SJCRH30 (cell line): ENCODE measurements at regions not wholly inside any gene's neighbourhood (a gene's known extent, or its start where the extent isn't known, plus 50 kb on each side); places are given as distances from the start of the nearest gene placed in this dataset.

Experiments
- DNase-seq, 2 experiments: peaks; one replicate each; pipeline ENCODE4 v3.0.0-alpha.2; 2015 to 2020
- H3K27ac ChIP-seq: fragments of 250-450 bp; sonication (Bioruptor Pico); 2 replicates; pipeline ENCODE4 v1.5.1; 2020; ENCODE audit warnings: mild to moderate bottlenecking, moderate library complexity
- H3K27me3 ChIP-seq: fragments of 250-450 bp; sonication (Bioruptor Pico); 2 replicates; pipeline ENCODE4 v1.5.1; 2020; ENCODE audit warnings: mild to moderate bottlenecking, moderate library complexity
- H3K36me3 ChIP-seq: fragments of 250-450 bp; sonication (Bioruptor Pico); 2 replicates; pipeline ENCODE4 v1.5.1; 2020; ENCODE audit warnings: mild to moderate bottlenecking, moderate library complexity
- H3K4me1 ChIP-seq: fragments of 250-450 bp; sonication (Bioruptor Pico); 2 replicates; pipeline ENCODE4 v1.5.1; 2020; ENCODE audit warnings: mild to moderate bottlenecking, moderate library complexity
- H3K4me3 ChIP-seq: fragments of 250-450 bp; sonication (Bioruptor Pico); 2 replicates; pipeline ENCODE4 v1.5.1; 2020; ENCODE audit warnings: mild to moderate bottlenecking, moderate library complexity
- H3K9me3 ChIP-seq: fragments of 250-450 bp; sonication (Bioruptor Pico); replicated peaks from 2 replicates; pipeline ENCODE4 v1.5.1; 2020; ENCODE audit warnings: mild to moderate bottlenecking, moderate library complexity

DNA sequence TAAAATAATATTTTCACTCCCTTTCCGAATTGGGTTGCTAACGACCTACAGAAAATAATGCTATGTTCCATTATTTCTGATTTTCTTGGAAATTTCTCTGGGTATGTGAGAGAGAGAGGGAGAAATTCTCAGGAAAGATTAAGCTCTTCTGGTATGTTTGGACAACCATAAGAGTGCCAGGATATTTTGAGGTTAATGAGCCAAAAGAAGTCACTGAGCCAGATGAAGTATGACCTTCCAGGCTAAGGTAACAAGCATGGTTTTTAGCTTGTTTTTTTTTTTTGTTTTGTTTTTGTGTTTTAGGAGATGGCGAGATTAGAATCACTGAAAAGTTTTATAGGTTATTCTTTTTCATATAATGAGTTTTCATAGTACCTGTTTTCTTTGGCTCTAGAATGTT is 171.0 kb upstream of the FOXP2 start:
- Histone ChIP-seq H3K4me1 (no peaks in the 10 kb centered on the region; the same call in 1 of the 2 replicates), H3K4me3 (no peak overlapping the region), H3K27me3 (no peaks in the 10 kb centered on the region), H3K27ac (no peak overlapping the region), H3K36me3 (no peaks in the 10 kb centered on the region), H3K9me3 (peaks cover 3% of the 10 kb centered on the region; the same call in 1 of the 2 replicates)
- no peak for DNase-seq

DNA sequence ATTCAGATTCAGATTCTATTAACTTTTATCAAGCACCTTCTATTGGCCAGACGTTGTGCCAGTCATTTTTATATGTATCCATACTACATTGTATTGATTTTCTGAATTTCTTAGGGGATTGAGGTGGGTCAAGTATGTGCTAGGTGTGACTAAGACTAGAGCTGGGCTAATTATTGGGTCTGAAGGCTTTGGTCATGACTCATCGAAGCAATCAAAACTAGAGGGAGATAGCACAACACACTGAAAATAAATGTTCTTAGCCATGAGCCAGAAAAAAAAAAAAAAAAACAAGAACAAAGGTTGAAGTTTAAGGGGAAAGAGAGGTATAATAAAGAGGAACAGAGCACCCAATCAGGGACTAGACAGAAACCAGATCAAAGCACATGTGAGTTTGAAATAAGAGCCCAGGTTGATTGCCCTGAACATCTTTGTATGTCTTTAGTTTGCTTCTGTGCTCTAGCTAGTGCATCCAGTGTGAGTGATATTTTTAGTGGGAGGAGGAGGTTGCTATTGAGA is 171.6 kb upstream of the FOXP2 start:
- Histone ChIP-seq H3K27me3 (no peaks in the 10 kb centered on the region), H3K27ac (no peak overlapping the region), H3K36me3 (no peaks in the 10 kb centered on the region), H3K9me3 (peaks cover 3% of the 10 kb centered on the region; the same call in 1 of the 2 replicates), H3K4me3 (no peak overlapping the region), H3K4me1 (no peaks in the 10 kb centered on the region; the same call in 1 of the 2 replicates)
- no peak for DNase-seq

DNA sequence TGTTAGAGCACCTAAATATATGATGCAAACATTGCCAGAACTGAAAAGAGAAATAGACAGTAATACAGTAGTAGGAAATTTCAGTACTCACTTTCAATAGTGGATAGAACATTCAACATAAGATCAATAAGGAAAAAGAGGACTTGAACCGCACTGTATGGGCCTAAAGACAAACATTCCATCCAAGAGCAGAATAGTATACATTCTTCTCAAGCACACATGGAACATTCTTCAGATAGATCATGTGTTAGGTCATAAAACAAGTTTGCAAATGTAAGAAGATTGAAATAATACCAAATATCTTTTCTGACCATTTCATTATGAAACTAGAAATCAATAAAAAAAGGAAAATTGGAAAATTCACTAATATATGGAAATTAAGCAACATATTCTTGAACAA is 185.4 kb upstream of the FOXP2 start:
- Histone ChIP-seq H3K4me1 (no peaks in the 10 kb centered on the region; the same call in 1 of the 2 replicates), H3K9me3 (no peaks in the 10 kb centered on the region), H3K27ac (no peak overlapping the region), H3K4me3 (no peak overlapping the region), H3K27me3 (no peaks in the 10 kb centered on the region), H3K36me3 (0 out of 2 replicates have a peak, but pooled peaks cover 5% of the 10 kb centered on the region)
- DNase-seq = no peak

DNA sequence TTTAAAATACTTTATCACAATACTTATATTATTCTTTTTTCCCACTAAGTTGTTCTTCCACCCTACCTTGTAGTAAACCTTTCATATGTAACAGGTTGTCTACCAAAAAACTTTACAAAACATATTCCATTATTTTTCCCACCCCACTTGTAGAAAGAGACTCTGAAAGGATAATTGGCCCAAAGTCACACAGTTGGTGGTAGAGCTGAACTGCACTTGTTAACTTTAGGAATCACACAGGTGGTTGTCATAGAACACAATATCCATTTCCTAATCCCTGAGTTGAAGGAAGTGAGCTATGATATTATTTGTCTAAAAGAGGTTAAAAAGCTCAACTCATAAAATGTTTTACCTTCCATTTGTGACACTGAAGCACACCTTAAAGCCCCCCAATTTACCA is 188.8 kb upstream of the FOXP2 start:
- no peak for DNase-seq
- Histone ChIP-seq H3K4me1 (no peaks in the 10 kb centered on the region; the same call in 1 of the 2 replicates), H3K9me3 (no peaks in the 10 kb centered on the region)

DNA sequence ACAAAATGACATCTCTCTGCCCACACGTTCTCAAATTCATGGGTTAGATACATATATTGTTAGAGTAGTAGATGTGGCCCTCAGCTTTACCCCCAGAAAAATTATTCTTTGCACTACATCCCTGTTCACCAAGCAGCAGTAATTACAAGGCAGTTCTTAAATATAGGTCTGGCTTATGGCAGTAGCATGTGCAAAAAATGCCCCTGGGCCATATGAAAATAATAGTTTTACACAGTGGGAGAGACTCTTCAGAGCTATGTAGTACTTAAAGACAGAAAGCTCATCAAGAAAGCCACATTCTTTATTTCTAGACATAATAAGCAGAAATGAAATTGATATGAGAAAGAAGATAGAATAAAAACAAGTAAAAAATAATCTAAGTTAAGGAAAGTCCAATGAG is 196.3 kb upstream of the FOXP2 start:
- no peak for DNase-seq
- peaks cover 4% of the 10 kb centered on the region for H3K36me3 ChIP-seq
- no peak overlapping the region for H3K27ac ChIP-seq
- no peaks in the 10 kb centered on the region for H3K27me3 ChIP-seq
- H3K4me1 ChIP-seq = 0 out of 2 replicates have a peak, but pooled peaks cover 2% of the 10 kb centered on the region
- no peaks in the 10 kb centered on the region for H3K9me3 ChIP-seq
- H3K4me3 ChIP-seq = no peak overlapping the region

More for the DNA sequence above, 188.8 kb upstream of the FOXP2 start:
- peaks cover 8% of the 10 kb centered on the region for H3K36me3 ChIP-seq
- no peak overlapping the region for H3K27ac ChIP-seq
- H3K4me3 ChIP-seq = no peak overlapping the region
- H3K27me3 ChIP-seq = no peaks in the 10 kb centered on the region

DNA sequence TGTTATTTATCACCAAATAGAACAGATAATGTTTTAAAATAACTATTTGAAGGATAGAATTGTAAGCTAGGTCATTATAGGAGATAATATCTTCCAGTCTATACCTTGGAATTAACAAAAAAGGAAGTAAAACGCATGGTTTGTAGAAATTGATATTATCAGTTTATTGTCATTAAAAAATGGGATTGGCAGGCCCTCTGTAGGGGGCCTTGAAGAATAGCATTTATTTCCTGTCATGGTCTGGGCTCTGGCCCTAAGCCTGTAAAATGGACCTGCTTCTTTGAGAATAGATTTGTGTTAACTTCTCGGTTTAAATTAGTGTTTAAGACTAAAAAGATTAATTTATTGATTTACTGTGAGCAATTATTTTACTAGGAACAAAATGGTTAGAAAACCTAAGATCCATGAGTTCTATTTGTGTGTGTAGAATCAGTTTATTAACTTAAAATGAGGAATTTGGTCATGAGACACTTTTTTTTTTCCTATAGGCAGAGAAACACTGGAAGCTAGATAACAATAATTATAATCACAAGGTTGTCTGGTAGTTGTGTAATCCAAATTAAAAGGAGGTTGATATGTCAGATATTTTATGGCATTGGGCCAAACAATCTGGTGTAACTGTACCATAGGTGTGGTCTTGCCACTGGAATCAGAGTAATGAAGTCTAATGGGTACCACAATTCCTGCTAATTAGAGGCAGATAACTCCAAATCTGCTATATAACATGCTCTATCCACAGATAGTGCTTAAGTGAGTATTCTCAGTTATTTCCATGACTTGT is 197.4 kb upstream of the FOXP2 start:
- peak in 1 of 2 experiments; percentile 31 for DNase-seq
- 0 out of 2 replicates have a peak, but pooled peaks cover 2% of the 10 kb centered on the region for H3K4me1 ChIP-seq
- no peaks in the 10 kb centered on the region for H3K27me3 ChIP-seq
- H3K9me3 ChIP-seq = no peaks in the 10 kb centered on the region
- H3K36me3 ChIP-seq = no peaks in the 10 kb centered on the region
- no peak overlapping the region for H3K4me3 ChIP-seq
- H3K27ac ChIP-seq = no peak overlapping the region

DNA sequence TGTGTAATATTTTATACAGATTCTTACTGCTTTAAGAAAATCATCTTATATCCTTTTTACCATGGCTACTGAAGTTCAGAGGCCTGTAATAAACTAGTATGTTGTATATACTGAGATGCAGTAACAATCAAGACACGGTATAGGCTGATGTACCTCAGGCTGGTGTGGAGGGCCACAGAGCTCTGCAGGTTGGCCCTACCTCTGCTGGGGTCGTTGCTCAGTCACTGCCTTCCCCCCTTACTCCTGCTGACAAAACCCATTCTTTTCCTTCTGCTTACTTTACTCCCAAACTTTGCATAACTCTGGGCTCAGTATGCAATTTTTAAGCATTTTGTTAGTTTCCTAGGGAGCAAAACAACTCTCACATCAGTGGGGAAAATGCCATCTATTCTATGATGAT is 200.1 kb upstream of the FOXP2 start:
- no peak for DNase-seq
- Histone ChIP-seq H3K36me3 (no peaks in the 10 kb centered on the region), H3K9me3 (0 out of 2 replicates have a peak, but pooled peaks cover 4% of the 10 kb centered on the region), H3K27ac (no peak overlapping the region), H3K4me3 (no peak overlapping the region), H3K4me1 (0 out of 2 replicates have a peak, but pooled peaks cover 2% of the 10 kb centered on the region), H3K27me3 (no peaks in the 10 kb centered on the region)

DNA sequence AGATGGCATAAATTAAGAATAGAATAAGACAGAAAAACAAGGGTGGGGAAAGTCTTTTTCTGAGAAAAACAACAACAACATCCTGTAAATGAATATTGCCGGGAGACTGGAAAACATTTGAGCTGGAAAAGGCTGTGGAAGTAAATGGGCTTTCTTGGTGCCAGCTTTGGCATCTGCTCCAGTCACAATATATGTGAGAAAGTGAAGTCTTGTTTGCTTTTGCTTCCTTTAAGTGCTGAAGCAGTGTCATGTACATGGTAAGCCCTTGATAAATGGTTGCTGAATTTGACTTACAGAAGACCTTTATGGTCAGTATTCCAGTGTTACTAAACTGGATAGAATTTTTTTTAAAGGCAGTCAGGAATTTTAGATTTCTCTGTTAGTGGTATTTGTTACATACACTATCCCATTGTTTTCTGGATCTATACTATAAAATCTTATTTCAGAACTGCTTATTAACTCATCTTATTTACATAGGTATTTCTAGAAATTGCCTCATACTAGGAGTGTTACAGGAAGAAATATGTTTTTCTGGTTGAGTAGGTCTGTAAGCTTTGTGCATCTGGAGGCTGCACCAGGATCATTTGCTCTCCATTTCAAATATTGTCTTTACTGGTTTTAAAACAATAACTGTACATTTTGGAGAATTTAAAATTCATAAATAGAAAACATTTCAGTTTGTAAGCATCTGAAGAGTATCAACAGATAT is 201.7 kb upstream of the FOXP2 start:
- H3K27me3 ChIP-seq = no peaks in the 10 kb centered on the region
- 0 out of 2 replicates have a peak, but pooled peaks cover 3% of the 10 kb centered on the region for H3K36me3 ChIP-seq
- no peak overlapping the region for H3K27ac ChIP-seq
- DNase-seq = no peak
- peaks cover 4% of the 10 kb centered on the region; the same call in 1 of the 2 replicates for H3K9me3 ChIP-seq
- H3K4me3 ChIP-seq = no peak overlapping the region
- no peaks in the 10 kb centered on the region for H3K4me1 ChIP-seq

DNA sequence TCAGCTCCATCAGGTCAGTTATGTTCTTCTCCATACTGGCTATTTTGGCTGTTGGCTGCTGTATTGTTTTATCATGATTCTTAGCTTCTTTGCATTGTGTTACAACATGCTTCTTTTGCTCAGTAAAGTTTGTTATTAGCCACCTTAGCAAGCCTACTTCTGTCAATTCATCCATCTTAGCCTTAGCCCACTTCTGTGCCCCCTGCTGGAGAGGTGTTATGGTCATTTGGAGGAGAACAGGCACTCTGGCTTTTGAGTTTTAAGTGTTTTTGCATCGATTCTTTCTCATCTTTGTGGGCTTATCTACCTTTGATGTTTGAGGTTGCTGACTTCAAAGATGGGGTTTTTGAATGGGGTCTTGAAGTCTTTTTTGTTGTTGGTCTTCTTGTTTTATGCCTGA is 204.6 kb upstream of the FOXP2 start:
- 0 out of 2 replicates have a peak, but pooled peaks cover 3% of the 10 kb centered on the region for H3K36me3 ChIP-seq
- H3K27me3 ChIP-seq = no peaks in the 10 kb centered on the region
- no peak overlapping the region for H3K4me3 ChIP-seq
- no peaks in the 10 kb centered on the region for H3K4me1 ChIP-seq
- H3K27ac ChIP-seq = no peak overlapping the region
- H3K9me3 ChIP-seq = peaks cover 4% of the 10 kb centered on the region; the same call in 1 of the 2 replicates
- DNase-seq = no peak

DNA sequence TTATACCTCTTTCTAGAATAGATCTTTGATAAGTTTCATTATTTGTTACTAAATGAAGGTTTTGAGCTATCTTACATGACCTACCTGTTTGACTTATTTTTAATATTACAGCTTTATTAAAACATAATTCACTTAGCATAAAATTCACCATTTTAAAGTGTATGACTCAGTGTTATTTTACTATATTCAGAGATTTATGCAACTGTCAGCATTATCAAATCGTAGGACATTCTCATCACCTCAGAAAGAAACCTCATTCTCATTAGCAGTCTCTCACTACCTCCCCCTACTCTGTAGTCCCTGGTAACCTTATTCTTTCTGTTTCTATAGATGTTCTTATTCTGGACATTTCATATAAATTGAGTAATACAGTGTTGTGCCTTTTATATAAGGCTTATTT is 207.9 kb upstream of the FOXP2 start:
- H3K4me3 ChIP-seq = no peak overlapping the region
- no peak for DNase-seq
- H3K27ac ChIP-seq = no peak overlapping the region
- peaks cover 4% of the 10 kb centered on the region; the same call in 1 of the 2 replicates for H3K9me3 ChIP-seq
- H3K4me1 ChIP-seq = no peaks in the 10 kb centered on the region
- H3K27me3 ChIP-seq = no peaks in the 10 kb centered on the region
- H3K36me3 ChIP-seq = peaks cover 3% of the 10 kb centered on the region; the same call in 1 of the 2 replicates

DNA sequence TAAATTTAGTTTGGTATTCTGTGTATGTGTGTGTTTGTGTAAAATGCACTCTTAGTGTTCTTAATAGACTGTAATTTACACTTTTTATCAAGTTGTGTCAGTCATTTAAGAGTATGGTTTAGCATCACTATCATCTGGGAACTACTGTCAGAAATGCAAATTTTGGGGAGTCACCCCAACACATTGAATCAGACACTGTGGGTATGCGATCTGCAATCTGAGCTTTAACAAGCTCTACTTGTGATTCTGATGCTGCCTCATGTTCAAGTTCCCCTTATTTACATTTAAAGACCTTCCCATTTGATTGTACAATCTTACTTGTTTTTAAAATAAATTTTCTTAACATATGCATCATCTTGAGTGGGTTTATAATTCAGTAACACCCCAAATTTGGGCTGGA is 218.1 kb upstream of the FOXP2 start:
- Histone ChIP-seq H3K27ac (no peak overlapping the region), H3K4me1 (no peaks in the 10 kb centered on the region), H3K9me3 (no peaks in the 10 kb centered on the region), H3K27me3 (no peaks in the 10 kb centered on the region), H3K36me3 (no peaks in the 10 kb centered on the region), H3K4me3 (no peak overlapping the region)
- no peak for DNase-seq

DNA sequence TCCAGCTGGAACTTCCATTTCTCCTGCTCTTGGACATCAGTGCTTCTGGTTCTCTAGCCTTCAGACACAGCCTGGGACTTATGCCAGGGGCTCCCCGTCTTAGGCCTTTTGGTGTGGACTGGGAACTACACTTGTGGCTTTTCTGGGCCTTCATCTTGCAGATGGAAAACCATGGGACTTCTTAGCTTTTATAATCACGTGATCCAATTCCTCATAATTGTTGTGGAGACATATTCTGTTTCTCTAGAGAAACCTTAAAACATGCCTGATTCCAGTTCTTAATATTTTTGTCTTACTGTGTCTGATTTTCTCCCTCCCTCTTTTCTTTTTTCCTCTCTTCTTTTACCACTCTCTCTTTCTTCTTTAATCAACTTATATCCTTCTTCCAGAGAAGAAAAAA is 224.2 kb upstream of the FOXP2 start:
- Histone ChIP-seq H3K27me3 (no peaks in the 10 kb centered on the region), H3K27ac (no peak overlapping the region), H3K36me3 (peaks cover 5% of the 10 kb centered on the region), H3K4me1 (no peaks in the 10 kb centered on the region; the same call in 1 of the 2 replicates), H3K9me3 (no peaks in the 10 kb centered on the region), H3K4me3 (no peak overlapping the region)
- no peak for DNase-seq

DNA sequence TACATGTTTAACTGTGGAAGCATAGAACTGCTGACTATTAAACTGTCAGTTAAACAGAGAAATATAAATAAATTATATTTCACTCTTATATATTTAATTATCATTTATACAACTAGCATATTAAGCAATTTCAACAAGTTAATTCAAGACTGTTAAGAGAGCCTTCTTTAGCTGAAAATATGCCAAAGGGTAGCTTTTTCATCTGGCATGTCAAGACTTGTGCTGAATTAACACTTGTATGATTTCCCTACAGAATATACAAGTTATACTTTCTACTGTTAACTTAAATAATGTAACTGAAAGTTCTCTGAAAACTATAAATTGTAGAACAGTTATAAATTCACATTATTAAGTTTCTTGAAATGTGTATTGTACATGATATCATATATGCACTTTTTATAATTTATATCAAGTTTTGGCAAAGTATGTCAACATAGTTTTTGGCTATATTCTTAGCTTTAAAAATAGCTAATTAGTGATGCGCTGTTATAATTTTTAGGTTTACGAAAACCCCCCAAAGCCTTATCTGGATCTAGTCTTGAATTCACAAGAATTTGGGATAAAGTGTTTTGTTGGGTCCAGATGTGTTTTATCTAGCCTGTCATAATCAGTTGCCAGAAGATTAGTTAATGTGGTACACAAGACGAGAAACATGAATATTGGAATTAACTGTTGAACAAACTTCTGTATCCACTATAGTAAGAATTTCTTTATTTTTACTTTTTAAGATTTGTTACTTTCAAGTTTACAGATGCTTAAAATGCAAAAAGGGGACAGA is 231.1 kb upstream of the FOXP2 start:
- Histone ChIP-seq H3K27ac (peak overlapping the region; percentile 2; the same call in 1 of the 2 replicates), H3K27me3 (no peaks in the 10 kb centered on the region), H3K4me1 (peaks cover 16% of the 10 kb centered on the region), H3K4me3 (no peak overlapping the region), H3K9me3 (no peaks in the 10 kb centered on the region), H3K36me3 (peaks cover 5% of the 10 kb centered on the region)
- no peak for DNase-seq

DNA sequence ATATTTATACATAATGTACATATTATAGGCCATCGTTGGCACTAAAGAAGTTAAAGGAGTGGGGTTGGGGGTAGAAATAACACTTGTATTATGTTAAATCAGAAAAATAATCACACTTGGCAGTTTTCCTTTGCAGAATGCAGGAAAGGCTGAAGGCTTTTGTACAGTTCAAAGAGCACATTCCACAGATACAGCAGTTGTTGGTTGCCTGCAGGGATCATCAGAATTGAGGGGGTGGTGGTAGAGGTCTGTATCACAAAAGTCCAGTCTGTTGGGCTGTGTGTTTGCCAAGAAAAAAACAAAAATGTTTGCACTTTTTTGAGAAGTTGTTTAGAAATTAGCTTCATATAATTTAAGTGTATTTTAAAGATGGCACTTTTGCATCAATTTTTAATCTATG is 231.8 kb upstream of the FOXP2 start:
- H3K27ac ChIP-seq = peak overlapping the region; percentile 2; the same call in 1 of the 2 replicates
- H3K4me1 ChIP-seq = peaks cover 16% of the 10 kb centered on the region
- H3K36me3 ChIP-seq = peaks cover 5% of the 10 kb centered on the region
- DNase-seq = peak; percentile 57 to 67
- H3K9me3 ChIP-seq = no peaks in the 10 kb centered on the region
- no peaks in the 10 kb centered on the region for H3K27me3 ChIP-seq
- no peak overlapping the region for H3K4me3 ChIP-seq
